Fibroblast of upper back skin (primary cell): ENCODE measurements at regions not wholly inside any gene's neighbourhood (a gene's known extent, or its start where the extent isn't known, plus 50 kb on each side); places are given as distances from the start of the nearest gene placed in this dataset.

Experiments
- DNase-seq: peaks from one replicate; pipeline ENCODE4 v3.0.0-alpha.2; 2013

DNA sequence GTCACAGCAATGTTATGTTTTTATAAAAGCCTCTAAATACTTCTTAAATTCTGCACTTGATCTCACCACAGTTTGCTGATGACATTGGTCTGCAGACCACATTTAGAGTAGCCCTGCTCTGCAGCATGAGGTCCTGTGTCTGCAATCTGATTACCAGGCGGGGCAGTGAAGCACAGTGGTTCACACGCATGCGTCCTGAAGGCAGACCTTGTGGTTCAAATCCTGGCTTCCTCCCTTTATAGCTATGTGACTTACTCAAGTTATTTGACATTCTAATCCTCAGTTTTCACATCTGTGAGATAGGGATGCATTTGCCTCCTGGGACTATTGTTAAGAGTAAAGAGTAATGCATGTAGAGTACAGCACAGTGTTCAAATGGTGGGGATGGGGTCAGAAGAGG is 50.3 kb downstream of the BMAL2 start:
- no peak for DNase-seq

DNA sequence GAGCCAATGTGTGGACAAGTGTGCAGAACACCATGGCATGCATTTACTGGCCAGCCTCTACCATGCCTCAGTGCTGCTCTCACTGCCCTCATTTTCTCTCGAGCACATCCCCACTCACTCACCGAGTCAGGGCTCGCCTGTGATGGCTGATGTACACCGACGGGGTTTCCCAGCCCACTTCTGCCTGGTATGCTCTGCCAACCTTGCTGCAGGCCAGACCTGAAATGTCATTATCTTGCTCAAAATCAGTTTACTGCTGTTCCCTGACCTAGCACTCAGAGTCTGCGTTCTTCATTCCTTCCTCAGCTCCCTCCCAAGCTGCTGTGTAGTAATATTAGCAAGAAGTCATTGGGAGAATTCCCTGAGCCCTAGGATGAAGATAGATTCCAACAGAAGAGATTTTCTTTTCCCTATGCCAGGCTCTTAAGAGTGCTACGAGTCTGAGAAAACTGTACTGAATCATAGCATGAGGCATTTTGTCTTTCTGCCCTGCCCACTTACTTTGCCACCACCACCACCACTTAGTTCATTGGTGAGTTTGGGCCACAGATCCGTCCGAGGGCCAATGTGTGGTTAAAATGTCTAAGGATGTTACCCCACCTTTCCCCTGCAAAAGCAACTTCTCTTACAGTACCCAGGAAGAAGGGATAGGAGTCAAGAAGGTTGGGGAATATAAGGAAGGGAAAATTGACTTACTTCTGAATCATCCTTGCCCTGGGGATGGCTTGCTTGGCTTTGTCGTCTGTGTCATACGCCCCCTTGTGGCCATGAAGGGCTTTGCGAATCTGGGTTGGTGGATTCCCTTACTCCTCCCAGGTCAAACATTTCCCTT is 51.0 kb downstream of the BMAL2 start:
- peak; percentile 85 for DNase-seq

DNA sequence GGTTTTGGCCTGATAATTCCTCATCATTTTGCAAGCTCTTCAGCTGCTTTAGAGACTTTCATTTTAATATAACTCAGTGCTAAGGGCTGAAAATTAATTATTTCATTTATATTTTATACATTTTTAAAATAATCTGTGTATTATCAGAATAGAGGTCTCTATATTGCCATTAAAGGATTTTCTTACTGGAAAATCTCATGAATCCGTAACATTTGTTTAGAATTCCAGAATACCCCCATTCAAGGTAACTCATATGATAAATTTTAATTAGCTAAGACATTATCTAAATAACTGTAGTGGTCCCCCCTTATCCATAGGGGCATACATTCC is 51.6 kb downstream of the BMAL2 start:
- DNase-seq: no peak

DNA sequence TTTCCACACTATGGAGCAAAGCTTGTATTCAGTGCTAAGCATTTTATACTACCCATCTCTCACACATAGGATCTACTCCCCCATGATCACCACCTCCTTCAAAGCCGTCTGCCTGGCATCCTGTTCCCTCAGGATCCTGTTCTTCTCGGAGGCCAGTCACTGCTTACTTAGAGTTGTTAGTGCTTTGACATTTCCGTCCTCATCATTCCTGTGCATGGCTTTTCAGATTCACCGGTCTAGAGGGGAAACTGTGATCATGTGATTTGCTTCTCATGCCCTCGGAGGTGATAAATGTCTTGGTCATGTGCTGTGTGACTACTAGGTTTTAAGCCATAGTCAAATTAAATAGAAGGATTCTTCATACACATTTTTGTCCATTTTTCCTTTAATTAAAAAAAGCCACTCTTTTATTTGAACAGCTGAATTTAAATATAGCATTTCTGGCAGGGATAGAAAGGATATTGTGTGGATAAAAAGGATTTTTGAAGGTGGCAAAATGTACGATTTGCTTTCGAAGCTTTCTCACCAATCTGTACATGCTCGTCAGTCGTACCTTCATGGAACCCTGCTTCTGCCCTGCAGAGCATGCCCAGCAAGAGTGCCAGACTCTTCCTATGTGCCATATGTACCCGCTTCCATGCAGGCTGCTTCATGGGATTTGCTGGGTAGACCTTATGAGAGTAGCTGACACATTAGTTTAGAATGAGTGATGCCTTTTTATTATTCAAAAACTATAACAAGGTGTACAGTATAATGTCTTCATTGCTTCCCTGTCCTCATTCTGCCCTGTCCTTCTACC is 53.3 kb downstream of the BMAL2 start:
- DNase-seq: no peak

DNA sequence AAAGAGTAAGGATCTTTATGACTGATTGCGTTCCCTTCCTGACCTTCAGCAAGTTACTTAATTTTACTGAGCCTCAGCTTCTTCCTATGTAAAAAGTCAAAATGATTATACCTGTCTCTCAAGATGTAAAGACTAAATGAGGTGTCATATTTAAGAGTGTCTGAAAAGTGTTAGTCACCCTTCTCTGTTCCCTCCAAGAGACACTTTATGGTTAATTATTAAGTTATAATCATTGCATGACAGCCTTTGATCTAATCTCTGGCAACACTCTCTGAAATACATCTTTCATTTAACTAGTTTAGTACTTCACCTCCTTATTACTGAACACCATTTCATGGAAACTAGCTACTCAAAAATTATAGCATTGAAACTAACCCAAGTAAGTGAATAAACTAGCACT is 54.8 kb downstream of the BMAL2 start:
- DNase-seq: no peak

DNA sequence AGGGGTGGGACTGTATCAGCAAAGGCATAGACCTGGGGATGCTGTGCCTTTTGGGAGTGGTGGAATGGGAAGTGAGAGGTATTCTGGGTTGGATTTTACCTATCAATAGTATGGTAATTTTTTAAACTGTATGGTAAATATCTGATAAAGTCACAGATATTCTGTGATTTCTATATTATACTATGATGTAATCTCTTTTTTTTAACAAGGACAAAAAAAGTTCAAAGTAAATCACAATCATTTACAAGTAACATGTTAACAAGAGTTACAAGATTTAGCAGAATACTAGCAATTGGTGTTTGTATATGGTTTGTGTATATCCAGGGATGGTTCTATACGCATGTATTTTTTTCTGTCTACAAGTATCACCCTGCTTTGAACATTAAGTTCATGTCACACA is 56.0 kb downstream of the BMAL2 start:
- DNase-seq: no peak

DNA sequence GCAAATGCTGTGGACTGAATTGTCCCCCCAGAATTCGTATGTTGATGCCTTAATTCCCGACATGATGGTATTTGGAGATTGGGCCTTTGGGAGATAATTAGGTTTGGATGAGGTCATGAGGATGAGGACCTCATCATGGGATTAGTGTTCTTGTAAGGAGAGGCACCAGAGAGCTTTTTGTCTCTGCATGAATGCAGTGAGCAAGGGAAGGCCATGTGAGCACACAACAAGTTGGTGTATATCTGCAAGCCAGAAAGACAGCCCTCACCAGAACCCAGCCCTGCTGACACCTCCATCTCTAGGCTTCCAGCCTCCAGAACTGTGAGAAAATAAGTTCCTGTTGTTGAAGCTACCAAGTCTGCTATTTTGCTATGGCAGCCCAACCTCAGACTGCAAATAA is 51.9 kb upstream of the SMCO2 start:
- DNase-seq: no peak

DNA sequence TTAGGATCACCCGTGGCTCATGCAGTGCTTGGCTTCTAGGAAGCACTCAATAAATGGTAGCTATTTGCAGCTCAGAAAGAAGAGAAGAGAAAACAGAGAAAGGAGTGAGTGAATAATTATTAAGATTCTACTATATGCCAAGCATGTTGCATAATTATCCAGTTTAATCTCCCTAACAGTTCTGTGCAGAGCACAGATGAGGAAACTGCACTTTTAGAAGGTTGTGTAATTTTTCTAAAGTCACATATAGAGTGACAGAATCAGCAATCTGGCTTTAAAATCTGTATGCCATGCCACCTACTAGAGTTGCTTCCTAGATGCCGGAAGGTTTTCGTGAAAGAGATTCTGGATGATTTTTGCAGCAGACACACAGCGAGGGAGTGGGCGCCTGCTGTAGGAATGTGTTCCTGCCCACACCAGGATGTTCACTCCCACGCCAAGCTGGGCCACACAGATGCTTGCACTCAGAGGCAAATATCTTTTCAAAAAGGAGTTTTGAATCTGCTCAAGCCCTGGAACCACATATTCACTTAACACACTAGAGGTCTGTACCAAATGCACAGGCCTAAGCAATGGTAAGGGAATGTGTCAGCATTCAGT is 50.2 kb upstream of the SMCO2 start:
- peak; percentile 7 for DNase-seq
